ENCODE measurements at regions not wholly inside any gene's neighbourhood (a gene's known extent, or its start where the extent isn't known, plus 50 kb on each side); places are given as distances from the start of the nearest gene placed in this dataset.
"Not testable (repeated sequence)": the region's sequence is repeated elsewhere in the genome, so short reads cannot be mapped to it uniquely, and the experiment has no call there.

DNA sequence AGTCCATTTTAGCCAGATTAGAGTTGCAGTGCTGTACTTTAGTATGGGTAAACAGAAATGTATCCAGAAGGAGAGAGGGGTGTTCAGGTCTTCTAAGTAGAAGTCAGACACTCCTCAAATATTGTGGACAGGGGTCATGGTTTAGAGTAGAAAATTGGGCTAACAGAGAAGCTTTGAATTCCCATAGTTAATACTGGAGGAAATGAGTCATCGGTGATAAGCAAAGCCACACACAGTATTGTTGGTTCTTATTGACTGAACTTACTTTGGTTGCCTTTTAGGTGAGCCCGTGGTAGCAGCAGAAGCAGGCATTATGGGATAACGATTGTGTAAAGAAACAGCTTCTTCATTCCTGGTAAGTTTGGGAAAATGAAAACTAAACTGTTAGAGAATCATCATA is 66.7 kb upstream of the ERV3-1 start:
- not testable (repeated sequence) for H3K4me1 ChIP-seq (ENCODE audit: control insufficient read depth in 1 of 2, insufficient read depth in 2 of 2, low read length in 2 of 2); H3K9ac ChIP-seq (ENCODE audit: low read depth in 1 of 2, low read length in 2 of 2); H3K4me3 ChIP-seq (ENCODE audit: low read depth in 1 of 2, low read length in 2 of 2); H3K9me3 ChIP-seq (ENCODE audit: control insufficient read depth in 1 of 2, low read length in 2 of 2); H3K27ac ChIP-seq (ENCODE audit: low read depth, low read length); H3K27me3 ChIP-seq (ENCODE audit: control insufficient read depth in 1 of 2, insufficient read depth in 2 of 2, low read length in 2 of 2); H3K36me3 ChIP-seq (ENCODE audit: control insufficient read depth in 1 of 2, insufficient read depth in 2 of 2, low read length in 2 of 2)

DNA sequence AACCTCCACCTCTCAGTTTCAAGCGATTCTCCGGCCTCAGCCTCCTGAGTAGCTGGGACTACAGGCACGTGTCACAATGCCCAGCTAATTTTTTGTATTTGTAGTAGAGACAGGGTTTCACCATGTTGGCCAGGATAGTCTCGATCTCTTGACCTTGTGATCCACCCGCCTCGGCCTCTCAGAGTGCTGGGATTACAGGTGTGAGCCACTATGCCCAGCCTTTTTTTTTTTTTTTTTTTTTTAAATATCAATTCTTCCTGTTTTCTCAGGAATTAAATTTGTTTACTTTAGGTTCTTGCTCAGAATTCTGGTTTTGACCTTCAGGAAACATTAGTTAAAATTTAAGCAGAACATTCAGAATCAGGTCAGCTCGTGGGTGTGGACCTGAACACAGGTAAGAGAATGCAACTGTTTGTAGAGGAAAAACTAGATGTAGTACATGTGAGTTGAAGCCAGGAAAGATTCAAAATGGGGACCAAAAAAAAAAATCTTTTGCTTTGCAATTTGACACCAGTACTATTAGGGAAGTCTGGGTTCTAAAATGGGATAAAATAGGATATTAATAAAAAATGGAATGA is 65.5 kb upstream of the ERV3-1 start:
- not testable (repeated sequence) for H3K4me1 ChIP-seq (ENCODE audit: control insufficient read depth in 1 of 2, insufficient read depth in 2 of 2, low read length in 2 of 2); H3K27me3 ChIP-seq (ENCODE audit: control insufficient read depth in 1 of 2, insufficient read depth in 2 of 2, low read length in 2 of 2); H3K4me3 ChIP-seq (ENCODE audit: low read depth in 1 of 2, low read length in 2 of 2); H3K36me3 ChIP-seq (ENCODE audit: control insufficient read depth in 1 of 2, insufficient read depth in 2 of 2, low read length in 2 of 2); H3K9ac ChIP-seq (ENCODE audit: low read depth in 1 of 2, low read length in 2 of 2); H3K9me3 ChIP-seq (ENCODE audit: control insufficient read depth in 1 of 2, low read length in 2 of 2); H3K27ac ChIP-seq (ENCODE audit: low read depth, low read length)

DNA sequence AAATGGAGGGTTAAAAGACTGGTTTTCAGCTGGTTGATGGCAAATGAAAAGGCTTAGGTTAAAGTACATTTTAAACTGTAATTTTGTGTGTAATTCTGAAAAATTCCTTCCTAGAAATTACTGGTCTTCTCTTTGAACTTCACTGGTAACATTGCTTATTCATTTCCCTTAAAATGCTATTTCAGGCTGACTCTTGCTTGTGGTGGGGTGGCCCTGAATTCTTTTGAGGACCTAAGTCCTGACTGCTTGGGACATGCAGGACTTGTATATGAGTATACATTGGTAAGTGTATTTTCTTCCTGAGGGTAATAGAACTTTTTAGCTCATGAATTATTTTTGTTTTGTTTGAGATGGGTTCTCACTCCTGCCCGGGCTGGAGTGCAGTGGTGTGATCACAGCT is 63.0 kb upstream of the ERV3-1 start:
- H3K4me1 ChIP-seq (ENCODE audit: control insufficient read depth in 1 of 2, insufficient read depth in 2 of 2, low read length in 2 of 2); H3K27ac ChIP-seq (ENCODE audit: low read depth, low read length); H3K9me3 ChIP-seq (ENCODE audit: control insufficient read depth in 1 of 2, low read length in 2 of 2); H3K4me3 ChIP-seq (ENCODE audit: low read depth in 1 of 2, low read length in 2 of 2); H3K9ac ChIP-seq (ENCODE audit: low read depth in 1 of 2, low read length in 2 of 2); H3K36me3 ChIP-seq (ENCODE audit: control insufficient read depth in 1 of 2, insufficient read depth in 2 of 2, low read length in 2 of 2); H3K27me3 ChIP-seq (ENCODE audit: control insufficient read depth in 1 of 2, insufficient read depth in 2 of 2, low read length in 2 of 2): not testable (repeated sequence)

DNA sequence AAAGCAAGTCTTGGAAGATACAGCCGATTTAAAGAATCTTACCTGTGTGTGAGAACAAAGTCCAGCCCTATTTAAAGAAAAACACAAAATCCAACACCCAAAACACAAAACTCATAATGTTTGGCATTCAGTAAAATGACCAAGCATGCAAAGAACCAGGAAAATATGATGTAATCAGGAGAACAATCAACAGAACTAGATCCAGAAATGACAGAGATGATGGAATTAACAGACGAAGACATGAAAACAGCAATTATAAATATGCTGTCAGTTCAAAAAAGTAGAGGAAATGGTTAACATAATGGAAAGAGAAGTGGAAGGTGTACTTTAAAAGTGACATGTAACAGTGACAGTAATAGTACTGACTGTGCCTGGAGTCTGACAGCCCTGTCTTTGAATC is 56.1 kb upstream of the ERV3-1 start:
- not testable (repeated sequence) for H3K9ac ChIP-seq (ENCODE audit: low read depth in 1 of 2, low read length in 2 of 2); H3K4me3 ChIP-seq (ENCODE audit: low read depth in 1 of 2, low read length in 2 of 2); H3K36me3 ChIP-seq (ENCODE audit: control insufficient read depth in 1 of 2, insufficient read depth in 2 of 2, low read length in 2 of 2); H3K27ac ChIP-seq (ENCODE audit: low read depth, low read length); H3K27me3 ChIP-seq (ENCODE audit: control insufficient read depth in 1 of 2, insufficient read depth in 2 of 2, low read length in 2 of 2); H3K9me3 ChIP-seq (ENCODE audit: control insufficient read depth in 1 of 2, low read length in 2 of 2); H3K4me1 ChIP-seq (ENCODE audit: control insufficient read depth in 1 of 2, insufficient read depth in 2 of 2, low read length in 2 of 2)

DNA sequence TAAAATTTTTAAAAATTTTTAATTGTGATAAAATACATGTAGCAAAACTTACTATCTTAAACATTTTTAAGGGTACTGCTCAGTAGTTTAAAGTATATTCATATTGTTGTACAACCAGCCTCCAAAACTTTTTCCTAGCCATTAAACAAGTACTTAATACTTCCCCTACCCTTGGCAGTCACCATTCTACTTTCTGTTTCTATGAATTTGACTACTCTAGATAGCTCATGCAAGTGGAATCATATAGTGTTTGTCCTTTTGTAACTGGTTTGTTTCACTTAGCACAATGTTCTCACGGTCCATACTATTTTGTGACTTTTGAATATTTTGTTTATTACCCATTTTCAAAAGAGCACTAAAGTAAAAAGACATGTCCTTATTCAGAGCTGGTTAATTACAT is 52.8 kb upstream of the ERV3-1 start:
- H3K36me3 ChIP-seq (ENCODE audit: control insufficient read depth in 1 of 2, insufficient read depth in 2 of 2, low read length in 2 of 2); H3K9ac ChIP-seq (ENCODE audit: low read depth in 1 of 2, low read length in 2 of 2); H3K4me3 ChIP-seq (ENCODE audit: low read depth in 1 of 2, low read length in 2 of 2); H3K27me3 ChIP-seq (ENCODE audit: control insufficient read depth in 1 of 2, insufficient read depth in 2 of 2, low read length in 2 of 2); H3K9me3 ChIP-seq (ENCODE audit: control insufficient read depth in 1 of 2, low read length in 2 of 2); H3K4me1 ChIP-seq (ENCODE audit: control insufficient read depth in 1 of 2, insufficient read depth in 2 of 2, low read length in 2 of 2); H3K27ac ChIP-seq (ENCODE audit: low read depth, low read length): not testable (repeated sequence)
